ENCODE measurements at regions not wholly inside any gene's neighbourhood (a gene's known extent, or its start where the extent isn't known, plus 50 kb on each side); places are given as distances from the start of the nearest gene placed in this dataset.

DNA sequence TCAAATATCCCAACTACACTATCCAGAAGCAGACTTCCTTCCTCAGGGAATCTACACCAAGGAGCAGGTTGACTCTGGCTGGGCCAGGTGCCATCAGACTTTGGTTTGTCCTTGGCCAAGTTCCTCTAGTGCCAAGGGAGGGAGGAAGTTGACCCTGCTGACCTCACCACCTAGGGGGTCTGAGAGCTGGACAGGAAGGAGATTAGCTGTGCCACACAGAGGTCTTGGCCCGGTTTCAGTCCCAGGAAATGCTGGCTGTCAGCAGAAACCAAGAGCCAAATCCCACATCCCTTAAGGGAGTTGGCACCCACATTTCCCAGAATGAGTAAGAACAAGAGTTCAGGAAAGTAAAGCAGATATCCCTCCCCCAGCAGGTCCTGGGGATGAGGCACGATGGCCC, 178.2 kb downstream of the SALL1 start:
- TF ChIP-seq CTCF (IDR thresholded peaks at IDR 0.05; ENCODE audit: low read depth, low read length), result no peak
- Histone ChIP-seq H3K9me3 (no peaks in the 10 kb centered on the region), H3K4me1 (no peaks in the 10 kb centered on the region), H3K27me3 (no peaks in the 10 kb centered on the region), H3K36me3 (no peaks in the 10 kb centered on the region), H3K4me3 (ENCODE audit: low read depth, low read length) (no peak overlapping the region)
- no peak for DNase-seq

GRCh38 chr16:50970281-50970680, 180.8 kb downstream of the SALL1 start:
- Histone ChIP-seq H3K27me3 (no peaks in the 10 kb centered on the region), H3K36me3 (no peaks in the 10 kb centered on the region), H3K9me3 (no peaks in the 10 kb centered on the region), H3K4me3 (ENCODE audit: low read depth, low read length) (no peak overlapping the region), H3K4me1 (no peaks in the 10 kb centered on the region)
- TF ChIP-seq CTCF (IDR thresholded peaks at IDR 0.05; ENCODE audit: low read depth, low read length), result no peak
- DNase-seq, result no peak

GRCh38 chr16:50967827-50968612, 183.1 kb downstream of the SALL1 start:
- H3K9me3 ChIP-seq, result no peaks in the 10 kb centered on the region
- no peaks in the 10 kb centered on the region for H3K27me3 ChIP-seq
- DNase-seq, result no peak
- H3K36me3 ChIP-seq, result no peaks in the 10 kb centered on the region
- H3K4me3 ChIP-seq (ENCODE audit: low read depth, low read length), result no peak overlapping the region
- no peaks in the 10 kb centered on the region for H3K4me1 ChIP-seq
- no peak for TF ChIP-seq CTCF (IDR thresholded peaks at IDR 0.05; ENCODE audit: low read depth, low read length)

GRCh38 chr16:50964491-50964890, 186.6 kb downstream of the SALL1 start:
- DNase-seq, result no peak
- no peak for TF ChIP-seq CTCF (IDR thresholded peaks at IDR 0.05; ENCODE audit: low read depth, low read length)

GRCh38 chr16:50961952-50962351, 189.1 kb downstream of the SALL1 start:
- no peak for DNase-seq
- no peaks in the 10 kb centered on the region for H3K9me3 ChIP-seq
- no peak for TF ChIP-seq CTCF (IDR thresholded peaks at IDR 0.05; ENCODE audit: low read depth, low read length)

More at GRCh38 chr16:50964491-50964890, 186.6 kb downstream of the SALL1 start:
- no peaks in the 10 kb centered on the region for H3K4me1 ChIP-seq
- H3K9me3 ChIP-seq, result no peaks in the 10 kb centered on the region
- H3K27me3 ChIP-seq, result no peaks in the 10 kb centered on the region
- H3K4me3 ChIP-seq (ENCODE audit: low read depth, low read length), result no peak overlapping the region
- no peaks in the 10 kb centered on the region for H3K36me3 ChIP-seq

GRCh38 chr16:50960517-50961202, 190.4 kb downstream of the SALL1 start:
- Histone ChIP-seq H3K36me3 (no peaks in the 10 kb centered on the region), H3K27me3 (no peaks in the 10 kb centered on the region), H3K4me3 (ENCODE audit: low read depth, low read length) (no peak overlapping the region), H3K4me1 (no peaks in the 10 kb centered on the region), H3K9me3 (no peaks in the 10 kb centered on the region)
- TF ChIP-seq CTCF (IDR thresholded peaks at IDR 0.05; ENCODE audit: low read depth, low read length), result no peak
- DNase-seq, result no peak

More at GRCh38 chr16:50961952-50962351, 189.1 kb downstream of the SALL1 start:
- no peaks in the 10 kb centered on the region for H3K4me1 ChIP-seq
- H3K36me3 ChIP-seq, result no peaks in the 10 kb centered on the region
- H3K4me3 ChIP-seq (ENCODE audit: low read depth, low read length), result no peak overlapping the region
- no peaks in the 10 kb centered on the region for H3K27me3 ChIP-seq

All from BE2C (cell line).